HepG2 (cell line): ENCODE measurements at regions not wholly inside any gene's neighbourhood (a gene's known extent, or its start where the extent isn't known, plus 50 kb on each side); places are given as distances from the start of the nearest gene placed in this dataset.

Experiments used
- BHLHE40 ChIP-seq: IDR thresholded peaks from 2 replicates; pipeline ENCODE4 v1.6.1; 2011; ENCODE audit warnings: low read length, improper control_type of control experiment
- E2F2 ChIP-seq: sonication (generic); formaldehyde crosslinking; IDR thresholded peaks from 2 replicates; pipeline ENCODE4 v1.4.0; 2020; ENCODE audit warnings: missing genetic modification reagents, borderline replicate concordance
- FOXP4 ChIP-seq: sonication (generic); formaldehyde crosslinking; IDR thresholded peaks from 2 replicates; pipeline ENCODE4 v1.4.0; 2020; ENCODE audit warnings: missing genetic modification reagents
- KDM4B ChIP-seq: sonication (generic); formaldehyde crosslinking; IDR thresholded peaks from 2 replicates; pipeline ENCODE4 v1.4.0; 2020; ENCODE audit warnings: missing genetic modification reagents
- MTF2 ChIP-seq: sonication (generic); formaldehyde crosslinking; IDR thresholded peaks from 2 replicates; pipeline ENCODE4 v1.5.0; 2020; ENCODE audit warnings: missing genetic modification reagents, borderline replicate concordance
- PHF20 ChIP-seq: sonication (generic); formaldehyde crosslinking; IDR thresholded peaks from 2 replicates; pipeline ENCODE4 v1.5.0; 2020; ENCODE audit warnings: mild to moderate bottlenecking, missing genetic modification reagents
- SALL2 ChIP-seq: sonication (generic); formaldehyde crosslinking; IDR thresholded peaks from 2 replicates; pipeline ENCODE4 v1.8.1; 2023; ENCODE audit warnings: mild to moderate bottlenecking, missing genetic modification reagents, inconsistent platforms
- TOE1 ChIP-seq: sonication (generic); formaldehyde crosslinking; IDR thresholded peaks from 2 replicates; pipeline ENCODE4 v1.4.0; 2020; ENCODE audit warnings: mild to moderate bottlenecking, missing genetic modification reagents
- TSC22D2 ChIP-seq: sonication (generic); formaldehyde crosslinking; IDR thresholded peaks from 2 replicates; pipeline ENCODE4 v1.5.1; 2020; ENCODE audit warnings: missing genetic modification reagents, mild to moderate bottlenecking, borderline replicate concordance
- ZBTB43 ChIP-seq: sonication (generic); formaldehyde crosslinking; conservative IDR thresholded peaks from 2 replicates; pipeline ENCODE4 v1.4.0; 2020; ENCODE audit warnings: missing genetic modification reagents
- ZBTB7A ChIP-seq: sonication (generic); formaldehyde crosslinking; IDR thresholded peaks from 2 replicates; pipeline ENCODE4 v1.8.0; 2022; ENCODE audit warnings: mild to moderate bottlenecking, missing genetic modification reagents
- ZKSCAN8 ChIP-seq: IDR thresholded peaks from 2 replicates; pipeline ENCODE4 v1.6.1; 2016; ENCODE audit warnings: borderline replicate concordance, missing genetic modification reagents, missing compliant biosample characterization
- ZNF121 ChIP-seq: sonication (generic); formaldehyde crosslinking; IDR thresholded peaks from 2 replicates; pipeline ENCODE4 v1.5.0; 2020; ENCODE audit warnings: mild to moderate bottlenecking, missing genetic modification reagents
- ZNF234 ChIP-seq: sonication (generic); formaldehyde crosslinking; conservative IDR thresholded peaks from 2 replicates; pipeline ENCODE4 v1.5.1; 2020; ENCODE audit warnings: mild to moderate bottlenecking, missing genetic modification reagents
- ZNF510 ChIP-seq: sonication (generic); formaldehyde crosslinking; IDR thresholded peaks from 2 replicates; pipeline ENCODE4 v1.4.0; 2020; ENCODE audit warnings: low read depth, mild to moderate bottlenecking, missing genetic modification reagents
- ZNF607 ChIP-seq: sonication (generic); formaldehyde crosslinking; IDR thresholded peaks from 2 replicates; pipeline ENCODE4 v1.5.1; 2020; ENCODE audit warnings: missing genetic modification reagents, mild to moderate bottlenecking, borderline replicate concordance
- ZNF713 ChIP-seq: sonication (generic); formaldehyde crosslinking; IDR thresholded peaks from 2 replicates; pipeline ENCODE4 v1.4.0; 2020; ENCODE audit warnings: mild to moderate bottlenecking, missing genetic modification reagents
- ZNF772 ChIP-seq: sonication (generic); formaldehyde crosslinking; IDR thresholded peaks from 2 replicates; pipeline ENCODE4 v1.5.0; 2020; ENCODE audit warnings: mild to moderate bottlenecking, missing genetic modification reagents
- TF ChIP-seq, protein P1 (sequence below): sonication (generic); formaldehyde crosslinking; IDR thresholded peaks from 2 replicates; pipeline ENCODE4 v1.4.0; 2020; ENCODE audit warnings: missing genetic modification reagents
- TF ChIP-seq, protein P2 (sequence below): sonication (generic); formaldehyde crosslinking; IDR thresholded peaks from 2 replicates; pipeline ENCODE4 v1.4.0; 2020; ENCODE audit warnings: missing genetic modification reagents, mild to moderate bottlenecking, borderline replicate concordance

DNA sequence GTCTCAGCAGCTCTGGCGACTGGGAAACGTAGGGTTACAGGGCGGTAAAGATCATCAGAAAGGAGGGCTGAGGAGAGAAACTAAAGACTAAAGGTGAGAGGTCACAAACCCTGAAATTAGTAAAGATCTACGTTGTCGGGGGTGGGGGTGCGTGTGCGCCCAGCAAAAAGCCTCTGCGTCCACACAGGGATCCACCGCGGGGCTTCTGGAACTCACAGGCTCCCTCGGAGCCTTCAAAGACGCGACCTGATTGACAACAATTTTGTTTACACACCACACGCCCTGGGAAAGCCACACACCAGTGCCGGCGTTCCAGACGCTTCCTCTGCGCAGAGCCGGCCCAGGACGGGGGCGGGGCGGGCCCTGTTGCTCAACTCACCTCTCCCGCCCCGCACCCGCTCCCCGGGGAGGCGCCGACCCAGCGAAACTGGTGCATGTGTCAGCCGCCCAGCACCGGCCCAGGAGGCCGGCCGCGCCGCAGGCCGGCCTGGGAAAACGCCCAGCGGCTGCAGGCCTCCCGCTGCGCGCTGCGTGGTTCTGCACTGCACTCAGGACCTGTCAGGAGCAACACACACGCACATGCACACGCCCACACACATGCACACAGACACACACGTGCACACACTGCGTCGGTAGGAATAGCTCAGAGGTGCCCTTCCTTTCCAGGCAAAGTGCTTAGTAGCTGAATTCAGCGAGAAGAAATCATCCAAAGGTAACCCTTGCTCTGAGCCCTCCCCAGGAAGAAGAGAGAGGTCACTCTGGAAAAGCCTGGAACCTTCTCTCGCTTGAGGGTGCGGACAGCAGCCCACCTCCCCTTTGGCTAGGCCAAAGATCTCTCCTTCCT lies 57.2 kb upstream of the ARID1B start (continued):
- TF ChIP-seq ZBTB43 (CRISPR knock-in tag) (peak; percentile 85), PHF20 (CRISPR knock-in tag) (peak; percentile 69), TSC22D2 (0 out of 2 replicates have a peak, but pooled peaks have one; percentile 73), ZNF607 (peak; percentile 90), ZNF510 (CRISPR knock-in tag) (peak; percentile 97), TOE1 (no peak), ZBTB7A (CRISPR knock-in tag) (peak; percentile 34; the same call in 1 of the 2 replicates), ZNF772 (peak; percentile 90; the same call in 1 of the 2 replicates), MTF2 (CRISPR knock-in tag) (peak; percentile 95), SALL2 (peak; percentile 95), BHLHE40 (peak; percentile 40), ZNF121 (CRISPR knock-in tag) (peak; percentile 46; the same call in 1 of the 2 replicates), FOXP4 (peak; percentile 95), E2F2 (CRISPR knock-in tag) (peak; percentile 60; the same call in 1 of the 2 replicates), KDM4B (CRISPR knock-in tag) (peak; percentile 86), ZKSCAN8 (CRISPR knock-in tag) (peak; percentile 87; the same call in 1 of the 2 replicates), ZNF713 (CRISPR knock-in tag) (no peak), ZNF234 (peak; percentile 89; the same call in 1 of the 2 replicates)
- TF ChIP-seq, protein P1, sequence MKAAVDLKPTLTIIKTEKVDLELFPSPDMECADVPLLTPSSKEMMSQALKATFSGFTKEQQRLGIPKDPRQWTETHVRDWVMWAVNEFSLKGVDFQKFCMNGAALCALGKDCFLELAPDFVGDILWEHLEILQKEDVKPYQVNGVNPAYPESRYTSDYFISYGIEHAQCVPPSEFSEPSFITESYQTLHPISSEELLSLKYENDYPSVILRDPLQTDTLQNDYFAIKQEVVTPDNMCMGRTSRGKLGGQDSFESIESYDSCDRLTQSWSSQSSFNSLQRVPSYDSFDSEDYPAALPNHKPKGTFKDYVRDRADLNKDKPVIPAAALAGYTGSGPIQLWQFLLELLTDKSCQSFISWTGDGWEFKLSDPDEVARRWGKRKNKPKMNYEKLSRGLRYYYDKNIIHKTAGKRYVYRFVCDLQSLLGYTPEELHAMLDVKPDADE (CRISPR knock-in tag): 0 out of 2 replicates have a peak, but pooled peaks have one; percentile 35
- TF ChIP-seq, protein P2, sequence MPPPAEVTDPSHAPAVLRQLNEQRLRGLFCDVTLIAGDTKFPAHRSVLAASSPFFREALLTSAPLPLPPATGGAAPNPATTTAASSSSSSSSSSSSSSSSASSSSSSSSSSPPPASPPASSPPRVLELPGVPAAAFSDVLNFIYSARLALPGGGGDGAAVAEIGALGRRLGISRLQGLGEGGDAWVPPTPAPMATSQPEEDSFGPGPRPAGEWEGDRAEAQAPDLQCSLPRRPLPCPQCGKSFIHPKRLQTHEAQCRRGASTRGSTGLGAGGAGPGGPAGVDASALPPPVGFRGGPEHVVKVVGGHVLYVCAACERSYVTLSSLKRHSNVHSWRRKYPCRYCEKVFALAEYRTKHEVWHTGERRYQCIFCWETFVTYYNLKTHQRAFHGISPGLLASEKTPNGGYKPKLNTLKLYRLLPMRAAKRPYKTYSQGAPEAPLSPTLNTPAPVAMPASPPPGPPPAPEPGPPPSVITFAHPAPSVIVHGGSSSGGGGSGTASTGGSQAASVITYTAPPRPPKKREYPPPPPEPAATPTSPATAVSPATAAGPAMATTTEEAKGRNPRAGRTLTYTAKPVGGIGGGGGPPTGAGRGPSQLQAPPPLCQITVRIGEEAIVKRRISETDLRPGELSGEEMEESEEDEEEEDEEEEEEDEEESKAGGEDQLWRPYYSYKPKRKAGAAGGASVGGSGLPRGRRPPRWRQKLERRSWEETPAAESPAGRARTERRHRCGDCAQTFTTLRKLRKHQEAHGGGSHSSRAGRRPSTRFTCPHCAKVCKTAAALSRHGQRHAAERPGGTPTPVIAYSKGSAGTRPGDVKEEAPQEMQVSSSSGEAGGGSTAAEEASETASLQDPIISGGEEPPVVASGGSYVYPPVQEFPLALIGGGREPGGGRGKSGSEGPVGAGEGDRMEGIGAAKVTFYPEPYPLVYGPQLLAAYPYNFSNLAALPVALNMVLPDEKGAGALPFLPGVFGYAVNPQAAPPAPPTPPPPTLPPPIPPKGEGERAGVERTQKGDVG (CRISPR knock-in tag): 0 out of 2 replicates have a peak, but pooled peaks have one; percentile 33
